GM10248 (cell line): ENCODE measurements at regions not wholly inside any gene's neighbourhood (a gene's known extent, or its start where the extent isn't known, plus 50 kb on each side); places are given as distances from the start of the nearest gene placed in this dataset.

ENCODE experiments used
- CTCF ChIA-PET: fragments of 300-600 bp; sonication (Branson Sonifier 250); formaldehyde crosslinking; extraction: SDS; loops from one replicate; lab custom pipeline; 2021; ENCODE audit warnings: antibody characterized with exemption; lab: Yijun Ruan, JAX
- POLR2A ChIA-PET: fragments of 350-650 bp; sonication (Branson Sonifier 250); formaldehyde crosslinking; extraction: SDS; loops from one replicate; lab custom pipeline; 2020; ENCODE audit warnings: antibody characterized with exemption; lab: Yijun Ruan, JAX
- DNase-seq: peaks from one replicate; pipeline ENCODE4 v3.0.0; 2012; ENCODE audit errors: extremely low spot score
- CTCF ChIP-seq: IDR thresholded peaks from 2 replicates; pipeline ENCODE4 v1.5.1; 2012; ENCODE audit warnings: mild to moderate bottlenecking, low read depth; ENCODE audit errors: extremely low read depth, missing control alignments, control extremely low read depth

GRCh38 chr4:185895866-185896265 lies 83.9 kb upstream of the SORBS2 start:
- TF ChIP-seq CTCF = no peak
- ChIA-PET POLR2A (no interaction called here), CTCF (interaction anchor here (1.3 kb wide), 1 partner anchor 11 kb away, joined by 4 read pairs; no protein-coding TSS in a partner anchor)
- DNase-seq = no peak

- TF ChIP-seq CTCF = no peak
- no peak for DNase-seq
- ChIA-PET POLR2A (no interaction called here), CTCF (no interaction called here)
These were observed 85.0 kb upstream of the SORBS2 start for GRCh38 chr4:185896817-185897488.

DNA sequence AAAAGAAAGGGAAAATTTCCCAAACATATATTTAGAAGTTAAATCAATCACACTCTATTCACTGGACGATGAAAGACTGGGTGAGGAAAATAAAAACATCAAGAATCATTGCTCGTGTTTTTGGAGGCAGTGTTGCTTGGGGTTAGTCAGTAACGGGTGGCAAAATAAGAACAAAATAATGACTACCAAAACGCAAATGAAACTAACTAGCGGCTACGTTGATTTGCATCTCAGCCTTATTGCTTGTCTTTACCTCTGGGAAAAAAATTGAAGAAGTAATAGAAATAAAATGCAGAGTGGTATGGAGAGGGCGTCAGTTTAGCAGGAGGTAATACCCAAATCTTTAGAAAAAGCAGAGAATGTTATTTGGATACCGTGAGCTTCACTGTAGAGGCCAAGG lies 86.4 kb upstream of the SORBS2 start:
- ChIA-PET POLR2A (no interaction called here), CTCF (interaction anchor here (1.1 kb wide), 1 partner anchor 11 kb away, joined by 4 read pairs; no protein-coding TSS in a partner anchor)

DNA sequence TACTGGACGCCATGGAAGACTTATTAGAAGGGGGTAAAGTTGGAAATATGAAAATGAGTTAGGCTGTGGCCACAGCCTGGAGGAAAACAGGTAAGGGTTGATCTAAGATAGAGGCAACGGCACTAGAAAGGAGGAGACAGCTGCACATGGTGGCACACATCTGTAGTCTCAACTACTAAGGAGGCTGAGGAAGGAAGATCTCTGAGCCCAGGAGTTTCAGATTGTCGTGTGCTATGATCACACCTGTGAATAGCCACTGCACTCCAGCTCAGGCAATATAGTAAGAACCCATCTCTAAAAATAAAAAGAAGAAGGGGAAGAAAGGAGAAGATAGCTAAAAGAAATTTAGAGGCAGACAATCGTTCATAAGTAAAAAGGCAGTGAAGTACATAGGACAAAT lies 87.8 kb upstream of the SORBS2 start:
- no peak for TF ChIP-seq CTCF
- DNase-seq = no peak
- CTCF ChIA-PET = interaction anchor here (1.5 kb wide), 1 partner anchor 14 kb away, joined by 3 read pairs; no protein-coding TSS in a partner anchor
- POLR2A ChIA-PET = no interaction called here

More for the DNA sequence above, 86.4 kb upstream of the SORBS2 start:
- no peak for DNase-seq
- no peak for TF ChIP-seq CTCF

DNA sequence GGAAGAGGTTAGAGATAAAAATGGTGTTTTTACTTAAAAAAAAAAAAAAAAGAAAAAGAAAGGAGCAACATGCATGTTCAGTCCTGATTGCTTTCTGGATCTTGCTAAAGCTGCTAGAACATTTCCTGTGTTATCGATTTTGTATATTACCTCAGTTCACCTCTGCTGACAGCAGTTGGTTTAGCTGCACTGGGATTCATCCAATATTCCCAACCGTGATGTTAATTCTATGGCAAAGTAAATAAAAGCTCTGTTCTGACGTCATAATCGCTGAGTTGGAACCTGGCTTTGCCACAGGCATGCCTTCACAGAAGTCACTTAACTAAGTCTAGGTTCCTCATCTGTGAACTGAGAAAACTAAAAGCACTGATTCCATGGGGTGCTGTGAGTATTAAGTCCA lies 90.7 kb upstream of the SORBS2 start:
- DNase-seq = no peak
- POLR2A ChIA-PET = no interaction called here
- CTCF ChIA-PET = no interaction called here
- TF ChIP-seq CTCF = no peak

DNA sequence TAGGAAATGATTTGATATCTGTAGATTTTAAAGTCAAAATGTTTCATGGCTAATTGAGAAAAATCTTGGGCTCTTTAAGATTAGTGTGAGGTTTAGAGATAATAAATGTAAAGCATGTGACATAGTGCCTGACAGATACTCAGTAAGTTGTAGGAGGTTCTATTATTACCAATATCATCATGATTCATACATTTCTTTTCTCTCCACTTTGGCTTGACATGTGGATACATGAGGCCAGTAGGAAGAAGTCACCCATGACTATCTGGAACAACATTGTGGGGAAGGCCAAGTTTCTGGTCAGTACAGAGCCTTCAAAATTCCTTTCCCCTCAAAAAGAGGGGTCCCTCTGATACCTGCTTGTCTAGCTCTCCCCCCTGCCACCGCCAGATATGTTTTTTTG lies 91.2 kb upstream of the SORBS2 start:
- no peak for TF ChIP-seq CTCF
- ChIA-PET CTCF (no interaction called here), POLR2A (no interaction called here)
- no peak for DNase-seq
